ENCODE measurements at regions not wholly inside any gene's neighbourhood (a gene's known extent, or its start where the extent isn't known, plus 50 kb on each side); places are given as distances from the start of the nearest gene placed in this dataset.

DNA sequence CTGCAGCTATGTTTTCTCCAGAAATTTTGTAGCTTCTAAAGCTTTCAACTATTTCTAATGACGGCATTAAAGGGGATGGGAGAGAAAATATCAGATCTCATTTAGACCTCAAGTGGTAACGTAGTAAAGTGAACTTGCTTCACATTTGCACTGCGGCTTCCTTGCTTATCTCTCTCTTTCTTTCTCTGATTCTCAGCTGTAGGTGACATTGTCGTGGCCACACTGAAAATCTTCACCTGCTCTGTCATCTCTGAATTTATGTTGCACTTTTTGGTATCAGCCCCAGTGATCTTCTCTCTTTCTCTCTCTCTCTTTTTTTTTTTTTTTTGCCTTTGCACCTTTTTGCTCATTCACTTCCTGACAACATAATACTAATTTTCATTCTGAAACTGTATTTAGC, 254.1 kb upstream of the SATB1 start:
- TF ChIP-seq, protein P1, sequence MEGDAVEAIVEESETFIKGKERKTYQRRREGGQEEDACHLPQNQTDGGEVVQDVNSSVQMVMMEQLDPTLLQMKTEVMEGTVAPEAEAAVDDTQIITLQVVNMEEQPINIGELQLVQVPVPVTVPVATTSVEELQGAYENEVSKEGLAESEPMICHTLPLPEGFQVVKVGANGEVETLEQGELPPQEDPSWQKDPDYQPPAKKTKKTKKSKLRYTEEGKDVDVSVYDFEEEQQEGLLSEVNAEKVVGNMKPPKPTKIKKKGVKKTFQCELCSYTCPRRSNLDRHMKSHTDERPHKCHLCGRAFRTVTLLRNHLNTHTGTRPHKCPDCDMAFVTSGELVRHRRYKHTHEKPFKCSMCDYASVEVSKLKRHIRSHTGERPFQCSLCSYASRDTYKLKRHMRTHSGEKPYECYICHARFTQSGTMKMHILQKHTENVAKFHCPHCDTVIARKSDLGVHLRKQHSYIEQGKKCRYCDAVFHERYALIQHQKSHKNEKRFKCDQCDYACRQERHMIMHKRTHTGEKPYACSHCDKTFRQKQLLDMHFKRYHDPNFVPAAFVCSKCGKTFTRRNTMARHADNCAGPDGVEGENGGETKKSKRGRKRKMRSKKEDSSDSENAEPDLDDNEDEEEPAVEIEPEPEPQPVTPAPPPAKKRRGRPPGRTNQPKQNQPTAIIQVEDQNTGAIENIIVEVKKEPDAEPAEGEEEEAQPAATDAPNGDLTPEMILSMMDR (IDR thresholded peaks at IDR 0.05; ENCODE audit: insufficient read depth, low read length, missing control alignments) = no peak
- CTCF ChIA-PET = no interaction called here
- H3K4me3 ChIP-seq (ENCODE audit: low read depth, low read length) = no peak overlapping the region
- no peak for DNase-seq (ENCODE audit: low read depth, low spot score)
- POLR2A ChIA-PET = no interaction called here

DNA sequence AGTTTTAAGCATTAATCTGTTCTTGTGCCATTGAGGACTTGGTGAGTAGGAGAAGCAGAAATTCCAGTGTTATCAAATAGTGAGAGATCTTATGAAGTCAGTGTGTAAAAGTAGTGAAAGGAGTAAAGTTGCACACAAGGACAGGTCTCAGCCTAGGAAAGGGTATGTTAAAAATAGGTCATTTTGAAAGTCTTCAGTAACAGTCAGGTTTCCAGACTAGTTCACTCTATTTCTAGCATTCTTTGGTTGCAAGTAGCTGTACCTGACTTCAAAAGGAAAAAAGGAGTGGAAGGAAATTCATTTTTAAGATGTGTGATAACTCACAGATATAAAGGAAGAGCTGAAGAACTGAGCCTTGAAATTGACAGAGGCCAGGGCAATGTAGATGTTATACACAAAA, 250.1 kb upstream of the SATB1 start:
- TF ChIP-seq, protein P1 (IDR thresholded peaks at IDR 0.05; ENCODE audit: insufficient read depth, low read length, missing control alignments) = no peak
- H3K4me3 ChIP-seq (ENCODE audit: low read depth, low read length) = no peak overlapping the region
- ChIA-PET POLR2A (no interaction called here), CTCF (no interaction called here)
- no peak for DNase-seq (ENCODE audit: low read depth, low spot score)

DNA sequence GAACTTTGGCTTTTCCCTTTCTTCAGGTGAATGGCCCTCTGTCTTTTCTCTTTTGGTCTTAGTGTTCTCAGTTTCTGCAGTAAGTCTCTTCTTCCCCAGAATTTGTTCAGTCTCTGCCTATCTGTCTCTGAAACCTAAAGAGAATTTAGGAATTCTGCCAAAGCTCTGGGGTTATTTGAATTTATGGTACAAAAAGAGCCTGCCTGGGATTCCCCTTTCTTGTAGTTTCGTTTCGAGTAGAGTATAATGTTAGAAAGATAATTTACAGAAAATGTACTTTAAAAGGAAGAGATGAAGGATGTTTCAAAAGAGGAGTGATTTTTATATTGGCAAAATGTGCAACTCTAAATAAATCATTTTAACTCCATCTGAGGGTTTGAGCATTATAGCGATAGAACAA, 247.4 kb upstream of the SATB1 start:
- H3K4me3 ChIP-seq (ENCODE audit: low read depth, low read length) = no peak overlapping the region
- TF ChIP-seq, protein P1 (IDR thresholded peaks at IDR 0.05; ENCODE audit: insufficient read depth, low read length, missing control alignments) = no peak
- POLR2A ChIA-PET = no interaction called here
- no peak for DNase-seq (ENCODE audit: low read depth, low spot score)
- CTCF ChIA-PET = no interaction called here

DNA sequence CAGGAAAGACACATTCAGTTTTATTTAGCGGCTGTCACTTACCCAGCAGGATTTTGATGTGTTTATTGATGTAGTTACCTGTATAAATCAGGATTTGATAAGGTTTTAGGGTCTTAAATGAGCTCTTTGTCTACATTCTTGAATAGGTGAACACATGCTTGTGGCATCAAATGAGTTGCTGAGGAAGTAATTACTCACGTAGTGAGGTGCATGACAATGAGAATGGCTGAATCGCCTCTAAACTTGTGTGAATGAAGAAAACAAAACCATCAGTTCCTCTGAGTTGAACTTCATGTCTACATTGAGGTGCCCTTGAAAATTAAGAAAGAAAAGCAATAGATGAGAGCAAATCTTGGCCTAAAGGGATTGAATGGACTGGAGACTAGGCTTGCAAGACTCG, 245.6 kb upstream of the SATB1 start:
- TF ChIP-seq, protein P1 (IDR thresholded peaks at IDR 0.05; ENCODE audit: insufficient read depth, low read length, missing control alignments) = no peak
- no peak overlapping the region for H3K4me3 ChIP-seq (ENCODE audit: low read depth, low read length)
- CTCF ChIA-PET = no interaction called here
- POLR2A ChIA-PET = no interaction called here
- no peak for DNase-seq (ENCODE audit: low read depth, low spot score)

DNA sequence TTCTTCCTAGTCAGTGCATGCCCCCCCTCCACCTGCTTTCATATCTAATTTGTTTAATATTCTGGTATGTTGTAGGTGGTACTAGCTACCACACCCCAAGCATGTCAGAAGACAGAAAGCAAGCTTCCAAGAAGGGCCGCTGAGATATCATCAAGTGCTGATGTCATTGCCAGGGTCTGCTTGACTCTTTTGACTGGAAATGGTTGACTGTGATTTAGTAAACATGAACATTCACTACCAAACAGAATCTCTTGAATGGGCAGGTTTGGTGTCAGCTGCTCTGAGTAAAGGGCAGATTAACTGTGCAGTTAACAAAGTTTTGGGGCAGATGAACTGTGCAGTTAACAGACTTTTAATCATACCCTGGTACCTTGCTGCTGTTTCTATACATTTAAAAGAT, 244.2 kb upstream of the SATB1 start:
- H3K4me3 ChIP-seq (ENCODE audit: low read depth, low read length) = no peak overlapping the region
- ChIA-PET CTCF (no interaction called here), POLR2A (no interaction called here)
- no peak for DNase-seq (ENCODE audit: low read depth, low spot score)
- TF ChIP-seq, protein P1 (IDR thresholded peaks at IDR 0.05; ENCODE audit: insufficient read depth, low read length, missing control alignments) = no peak

DNA sequence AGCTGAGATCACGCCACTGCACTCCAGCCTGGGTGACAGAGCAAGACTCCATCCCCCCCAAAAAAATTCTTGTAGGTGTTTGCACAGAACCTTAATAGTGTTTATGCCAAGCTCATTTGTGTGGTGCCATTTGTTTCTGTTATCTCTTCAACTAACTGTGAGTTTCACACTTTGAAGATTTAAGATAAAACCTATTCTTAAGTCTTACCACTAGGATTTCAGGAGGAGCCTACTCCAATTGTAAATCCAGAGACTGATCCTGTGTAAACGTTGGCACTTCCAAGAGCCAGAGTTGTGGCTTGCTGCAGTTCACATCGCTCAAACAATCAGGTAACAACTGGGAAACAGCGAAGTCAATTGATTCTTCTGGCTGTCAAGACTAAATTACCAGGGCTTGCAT, 242.4 kb upstream of the SATB1 start:
- TF ChIP-seq, protein P1 (IDR thresholded peaks at IDR 0.05; ENCODE audit: insufficient read depth, low read length, missing control alignments) = no peak
- no peak for DNase-seq (ENCODE audit: low read depth, low spot score)
- no peak overlapping the region for H3K4me3 ChIP-seq (ENCODE audit: low read depth, low read length)
- CTCF ChIA-PET = no interaction called here
- POLR2A ChIA-PET = no interaction called here

All from AG04449 (cell line).